Activated T-helper 17 cell treated with anti-CD3 and anti-CD28 coated beads, Interleukin-2, amount 50 U/mL, for 72 hours (primary cell): ENCODE measurements at regions not wholly inside any gene's neighbourhood (a gene's known extent, or its start where the extent isn't known, plus 50 kb on each side); places are given as distances from the start of the nearest gene placed in this dataset.

Experiments used
- ATAC-seq: fragments of 150-1000 bp; cut with Tn5 transposase; replicated peaks from 2 replicates; pipeline ENCODE4 v1.10.0; 2021; ENCODE audit warnings: mild to moderate bottlenecking, moderate library complexity
- H3K27ac Mint-ChIP-seq: one replicate; pipeline ENCODE4 v1.8.0; 2022; ENCODE audit warnings: mixed read lengths
- H3K27me3 Mint-ChIP-seq: one replicate; pipeline ENCODE4 v1.8.0; 2022; ENCODE audit warnings: mixed read lengths
- H3K36me3 Mint-ChIP-seq: one replicate; pipeline ENCODE4 v1.8.0; 2022; ENCODE audit warnings: low read depth, mild to moderate bottlenecking, mixed read lengths
- H3K4me1 Mint-ChIP-seq: one replicate; pipeline ENCODE4 v1.8.0; 2022; ENCODE audit warnings: mixed read lengths
- H3K4me3 Mint-ChIP-seq: one replicate; pipeline ENCODE4 v1.8.0; 2022; ENCODE audit warnings: mild to moderate bottlenecking, mixed read lengths
- H3K9me3 Mint-ChIP-seq: one replicate; pipeline ENCODE4 v1.8.0; 2022; ENCODE audit warnings: mixed read lengths

GRCh38 chr6:133165235-133165634 is 75.9 kb upstream of the EYA4 start:
- no peaks in the 10 kb centered on the region for H3K27me3 Mint-ChIP-seq

DNA sequence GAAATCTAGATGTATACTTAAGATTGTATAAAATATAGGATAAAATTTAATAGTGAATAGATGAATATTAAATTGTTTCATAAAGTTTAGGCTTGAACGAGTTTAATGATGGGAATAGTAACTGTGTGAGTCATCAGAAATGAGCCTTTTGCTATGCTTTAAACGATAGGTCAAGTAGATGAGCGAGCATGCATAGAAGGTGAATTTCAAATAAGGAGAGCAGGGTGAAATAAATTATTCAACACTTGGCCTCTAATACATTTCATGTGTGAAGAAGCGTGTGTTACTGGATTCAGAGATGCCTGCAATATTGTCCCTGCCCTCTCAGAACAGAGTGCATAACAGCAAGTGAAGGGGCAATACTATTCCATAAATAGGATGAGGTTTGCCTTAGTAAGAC is 74.4 kb upstream of the EYA4 start:
- Mint-ChIP-seq H3K4me3 (no peak overlapping the region), H3K27ac (no peak overlapping the region), H3K9me3 (no peaks in the 10 kb centered on the region), H3K4me1 (no peaks in the 10 kb centered on the region), H3K36me3 (no peaks in the 10 kb centered on the region), H3K27me3 (no peaks in the 10 kb centered on the region)
- ATAC-seq: no peak

More at GRCh38 chr6:133165235-133165634, 75.9 kb upstream of the EYA4 start:
- no peaks in the 10 kb centered on the region for H3K9me3 Mint-ChIP-seq
- no peak overlapping the region for H3K4me3 Mint-ChIP-seq
- H3K4me1 Mint-ChIP-seq: no peaks in the 10 kb centered on the region
- H3K36me3 Mint-ChIP-seq: no peaks in the 10 kb centered on the region
- no peak for ATAC-seq
- no peak overlapping the region for H3K27ac Mint-ChIP-seq

- no peak overlapping the region for H3K27ac Mint-ChIP-seq
- H3K9me3 Mint-ChIP-seq: no peaks in the 10 kb centered on the region
- H3K36me3 Mint-ChIP-seq: no peaks in the 10 kb centered on the region
- H3K4me3 Mint-ChIP-seq: no peak overlapping the region
- no peak for ATAC-seq
- H3K4me1 Mint-ChIP-seq: no peaks in the 10 kb centered on the region
- no peaks in the 10 kb centered on the region for H3K27me3 Mint-ChIP-seq
These were observed 71.3 kb upstream of the EYA4 start for GRCh38 chr6:133169901-133170300.

- Mint-ChIP-seq H3K4me1 (no peaks in the 10 kb centered on the region), H3K27ac (no peak overlapping the region), H3K9me3 (no peaks in the 10 kb centered on the region), H3K4me3 (no peak overlapping the region), H3K36me3 (no peaks in the 10 kb centered on the region), H3K27me3 (no peaks in the 10 kb centered on the region)
- no peak for ATAC-seq
These were observed 70.6 kb upstream of the EYA4 start for GRCh38 chr6:133170602-133171001.

GRCh38 chr6:133171989-133172604 is 69.1 kb upstream of the EYA4 start:
- no peak overlapping the region for H3K4me3 Mint-ChIP-seq
- H3K27ac Mint-ChIP-seq: no peak overlapping the region
- H3K36me3 Mint-ChIP-seq: no peaks in the 10 kb centered on the region
- no peaks in the 10 kb centered on the region for H3K9me3 Mint-ChIP-seq
- no peaks in the 10 kb centered on the region for H3K4me1 Mint-ChIP-seq
- H3K27me3 Mint-ChIP-seq: no peaks in the 10 kb centered on the region
- no peak for ATAC-seq

DNA sequence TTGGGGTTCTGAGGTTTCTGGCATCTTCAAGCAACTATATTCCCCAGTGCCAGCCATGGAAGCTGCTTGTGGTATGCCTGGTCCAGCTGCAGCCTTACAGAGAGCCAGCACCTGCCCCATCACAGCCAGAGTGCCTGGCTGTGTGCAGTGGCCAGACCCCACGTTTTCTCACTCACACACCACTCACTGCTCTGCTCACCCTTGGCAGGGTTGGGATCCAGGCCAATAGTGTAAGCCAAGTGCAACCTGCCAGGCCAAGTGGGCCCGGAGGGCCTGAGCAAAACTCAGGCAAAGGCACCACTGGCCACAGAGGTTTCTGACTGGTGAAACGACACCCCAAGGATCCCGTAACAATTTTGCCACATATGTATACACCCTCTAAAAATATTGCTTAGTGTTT is 67.9 kb upstream of the EYA4 start:
- H3K4me1 Mint-ChIP-seq: no peaks in the 10 kb centered on the region
- peaks cover under 1% of the 10 kb centered on the region for H3K9me3 Mint-ChIP-seq
- no peak overlapping the region for H3K27ac Mint-ChIP-seq
- H3K36me3 Mint-ChIP-seq: no peaks in the 10 kb centered on the region
- H3K27me3 Mint-ChIP-seq: no peaks in the 10 kb centered on the region
- no peak for ATAC-seq
- no peak overlapping the region for H3K4me3 Mint-ChIP-seq

- H3K27ac Mint-ChIP-seq: no peak overlapping the region
- peaks cover 10% of the 10 kb centered on the region for H3K27me3 Mint-ChIP-seq
- H3K9me3 Mint-ChIP-seq: peaks cover 5% of the 10 kb centered on the region
- H3K36me3 Mint-ChIP-seq: no peaks in the 10 kb centered on the region
- no peak for ATAC-seq
- H3K4me1 Mint-ChIP-seq: no peaks in the 10 kb centered on the region
- no peak overlapping the region for H3K4me3 Mint-ChIP-seq
These were observed 61.7 kb upstream of the EYA4 start for GRCh38 chr6:133179481-133179880.

DNA sequence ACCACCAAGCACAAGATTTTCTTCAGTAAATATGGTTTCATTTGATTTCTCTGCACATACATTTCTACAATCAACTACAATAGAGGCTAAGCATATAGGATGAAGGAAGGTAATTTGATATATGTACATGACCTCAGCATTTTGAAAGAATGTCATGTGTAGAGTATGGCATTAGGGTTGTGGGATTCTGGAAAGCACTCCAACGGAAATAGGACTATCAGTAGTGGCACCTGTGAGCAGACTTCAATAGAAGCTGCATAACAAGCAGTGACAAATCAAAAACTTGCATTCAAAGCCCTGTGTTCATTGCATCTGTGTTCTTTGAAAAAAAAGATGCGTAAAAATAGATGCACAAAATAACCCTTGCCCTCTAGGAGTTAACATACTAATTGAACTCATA is 57.5 kb upstream of the EYA4 start:
- H3K36me3 Mint-ChIP-seq: no peaks in the 10 kb centered on the region
- no peaks in the 10 kb centered on the region for H3K9me3 Mint-ChIP-seq
- ATAC-seq: no peak
- no peak overlapping the region for H3K4me3 Mint-ChIP-seq
- no peaks in the 10 kb centered on the region for H3K4me1 Mint-ChIP-seq
- peaks cover 16% of the 10 kb centered on the region for H3K27me3 Mint-ChIP-seq
- no peak overlapping the region for H3K27ac Mint-ChIP-seq

DNA sequence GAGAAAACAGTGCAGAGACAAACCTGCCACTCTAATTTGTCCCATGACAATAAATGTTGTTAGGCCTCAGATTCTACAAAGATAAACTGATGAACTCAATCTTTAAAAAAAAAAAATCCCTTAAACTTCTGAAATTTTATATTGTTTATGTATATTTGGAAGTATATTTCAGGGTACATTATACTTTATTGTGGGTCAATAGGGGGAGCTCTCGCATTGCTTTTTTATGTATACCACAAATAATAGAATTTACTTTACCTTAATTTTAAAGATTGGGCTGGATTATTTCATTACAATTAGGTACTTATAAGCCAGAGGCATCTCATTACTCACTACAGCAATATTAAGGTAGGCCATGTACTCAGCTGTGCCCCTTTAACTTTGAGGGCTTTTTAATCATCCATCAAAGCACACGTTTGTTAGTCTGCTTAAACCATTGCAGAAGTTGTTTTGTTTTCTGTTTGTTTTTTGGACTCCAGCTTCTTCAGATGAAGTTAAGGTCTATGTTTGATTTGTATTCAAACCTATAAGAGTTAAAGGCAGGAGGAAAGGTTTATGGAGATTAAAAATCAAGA is 56.3 kb upstream of the EYA4 start:
- Mint-ChIP-seq H3K4me3 (no peak overlapping the region), H3K4me1 (no peaks in the 10 kb centered on the region), H3K27me3 (peaks cover 16% of the 10 kb centered on the region), H3K36me3 (no peaks in the 10 kb centered on the region), H3K27ac (no peak overlapping the region), H3K9me3 (no peaks in the 10 kb centered on the region)
- no peak for ATAC-seq

- Mint-ChIP-seq H3K27me3 (peaks cover 16% of the 10 kb centered on the region), H3K36me3 (no peaks in the 10 kb centered on the region), H3K9me3 (no peaks in the 10 kb centered on the region)
These were observed 55.4 kb upstream of the EYA4 start for GRCh38 chr6:133185731-133186130.

DNA sequence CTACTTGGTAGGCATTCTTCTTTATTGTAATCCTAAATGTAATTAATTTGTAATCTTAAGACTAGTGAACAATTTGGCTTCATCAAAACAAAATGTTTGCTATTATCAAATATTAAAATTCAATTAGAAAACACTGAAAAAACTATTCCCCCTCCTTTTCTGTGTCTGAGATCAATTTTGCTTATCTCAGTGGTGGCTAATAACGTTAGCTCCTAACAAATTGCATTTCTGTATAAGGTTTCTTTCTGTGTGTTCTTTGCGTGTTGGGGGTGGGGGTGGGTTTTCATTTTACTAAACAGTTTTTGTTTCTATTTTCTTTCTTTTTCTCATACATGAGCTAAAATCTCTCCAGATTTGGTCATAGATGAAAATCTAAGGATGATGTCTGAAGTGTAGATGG is 54.0 kb upstream of the EYA4 start:
- Mint-ChIP-seq H3K27ac (no peak overlapping the region), H3K4me3 (no peak overlapping the region), H3K9me3 (no peaks in the 10 kb centered on the region), H3K4me1 (no peaks in the 10 kb centered on the region), H3K27me3 (peaks cover 16% of the 10 kb centered on the region), H3K36me3 (no peaks in the 10 kb centered on the region)
- no peak for ATAC-seq

More at GRCh38 chr6:133185731-133186130, 55.4 kb upstream of the EYA4 start:
- H3K4me1 Mint-ChIP-seq: no peaks in the 10 kb centered on the region
- H3K27ac Mint-ChIP-seq: no peak overlapping the region
- H3K4me3 Mint-ChIP-seq: no peak overlapping the region
- no peak for ATAC-seq

DNA sequence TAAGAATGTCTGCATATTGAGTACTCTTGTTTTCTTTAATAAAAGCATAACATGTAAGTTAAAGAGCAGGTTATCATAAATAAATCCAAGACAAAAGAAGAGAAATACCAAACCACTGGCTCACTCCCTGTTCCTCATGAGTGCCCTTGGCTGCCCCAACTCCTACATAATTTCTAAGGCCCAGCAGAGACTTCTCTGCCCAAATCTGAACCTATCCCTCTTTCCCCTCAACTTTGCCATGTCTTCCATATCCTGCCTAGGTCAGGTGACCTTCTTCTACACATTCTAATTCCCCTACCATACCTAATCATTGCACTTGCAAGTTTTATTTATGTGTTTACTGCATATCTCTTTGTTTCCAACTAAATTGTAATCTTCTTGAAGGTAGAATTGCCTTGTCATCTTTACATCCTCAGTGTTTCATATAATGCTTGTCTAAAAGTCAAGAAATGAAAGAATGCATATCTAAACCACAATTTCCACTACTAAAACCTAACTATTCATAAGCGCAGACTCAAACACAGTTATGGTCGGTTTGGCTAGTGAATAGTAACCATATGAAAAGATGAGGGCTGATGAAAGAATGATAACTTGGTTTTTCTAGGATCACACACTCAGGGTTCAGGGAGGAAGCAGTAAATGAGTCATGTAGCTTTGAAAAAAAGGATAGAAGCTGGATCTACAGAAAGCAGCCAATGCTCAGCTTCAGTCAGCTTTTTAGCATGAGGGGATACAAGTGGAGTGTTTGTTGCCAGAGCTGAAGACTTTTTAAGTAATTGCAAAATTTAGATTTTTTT is 53.3 kb upstream of the EYA4 start:
- no peaks in the 10 kb centered on the region for H3K36me3 Mint-ChIP-seq
- H3K27ac Mint-ChIP-seq: no peak overlapping the region
- no peak overlapping the region for H3K4me3 Mint-ChIP-seq
- H3K4me1 Mint-ChIP-seq: no peaks in the 10 kb centered on the region
- peaks cover 16% of the 10 kb centered on the region for H3K27me3 Mint-ChIP-seq
- H3K9me3 Mint-ChIP-seq: peaks cover 3% of the 10 kb centered on the region
- no peak for ATAC-seq

DNA sequence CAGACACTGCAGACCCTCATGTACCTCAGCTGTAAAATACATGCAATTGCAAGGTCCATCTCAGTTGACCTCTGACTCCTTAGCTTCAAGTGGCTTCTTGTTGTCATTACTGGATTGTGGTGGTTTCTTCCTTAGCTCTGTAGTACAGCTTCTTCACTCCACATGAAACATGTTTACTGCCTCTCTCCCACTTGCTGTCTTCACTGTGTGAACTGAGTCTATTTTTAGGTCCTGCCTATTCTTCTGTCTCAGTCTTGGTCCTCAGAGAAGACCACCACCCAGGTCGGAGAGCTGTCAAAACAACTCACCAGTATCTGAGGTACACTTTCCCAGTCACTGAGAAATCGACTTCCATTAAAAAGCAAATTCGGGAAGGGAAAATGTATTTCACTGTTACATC is 50.2 kb upstream of the EYA4 start:
- Mint-ChIP-seq H3K36me3 (no peaks in the 10 kb centered on the region), H3K4me1 (no peaks in the 10 kb centered on the region), H3K27ac (no peak overlapping the region), H3K27me3 (peaks cover 6% of the 10 kb centered on the region), H3K9me3 (peaks cover 4% of the 10 kb centered on the region), H3K4me3 (no peak overlapping the region)
- ATAC-seq: no peak

GRCh38 chr6:133191323-133191722 is 49.8 kb upstream of the EYA4 start:
- H3K27me3 Mint-ChIP-seq: peaks cover 6% of the 10 kb centered on the region
- no peak overlapping the region for H3K27ac Mint-ChIP-seq
- H3K36me3 Mint-ChIP-seq: no peaks in the 10 kb centered on the region
- H3K4me3 Mint-ChIP-seq: no peak overlapping the region
- H3K4me1 Mint-ChIP-seq: no peaks in the 10 kb centered on the region
- H3K9me3 Mint-ChIP-seq: peaks cover 4% of the 10 kb centered on the region
- ATAC-seq: no peak
